GM21515 (cell line): ENCODE measurements at regions not wholly inside any gene's neighbourhood (a gene's known extent, or its start where the extent isn't known, plus 50 kb on each side); places are given as distances from the start of the nearest gene placed in this dataset.

Source experiments
- ATAC-seq: cut with Tn5 transposase; IDR thresholded peaks from one replicate; pipeline ENCODE4 v1.9.1; 2021; ENCODE audit not compliant: unreplicated experiment

- ATAC-seq, result no peak
Measured at GRCh38 chr6:103255132-103255531, 1604.6 kb downstream of the HACE1 start.

GRCh38 chr6:103236923-103237322 lies 1622.8 kb downstream of the HACE1 start:
- no peak for ATAC-seq

- no peak for ATAC-seq
Measured at GRCh38 chr6:103231181-103231580, 1628.5 kb downstream of the HACE1 start.

GRCh38 chr6:103215847-103216246 lies 1643.9 kb downstream of the HACE1 start:
- ATAC-seq, result no peak

- no peak for ATAC-seq
Measured at GRCh38 chr6:103210686-103211085, 1649.0 kb downstream of the HACE1 start.

GRCh38 chr6:103198386-103198785 lies 1661.3 kb downstream of the HACE1 start:
- no peak for ATAC-seq

- no peak for ATAC-seq
Measured at GRCh38 chr6:103193413-103193812, 1666.3 kb downstream of the HACE1 start.

GRCh38 chr6:103191391-103192093 lies 1668.2 kb downstream of the HACE1 start:
- ATAC-seq, result no peak

GRCh38 chr6:103184776-103185175 lies 1674.9 kb downstream of the HACE1 start:
- no peak for ATAC-seq

- ATAC-seq, result no peak
Measured at GRCh38 chr6:103183831-103184411, 1675.8 kb downstream of the HACE1 start.

- ATAC-seq, result no peak
Measured at GRCh38 chr6:103178193-103178592, 1681.5 kb downstream of the HACE1 start.

GRCh38 chr6:103177791-103178190 lies 1681.9 kb downstream of the HACE1 start:
- ATAC-seq, result no peak

- no peak for ATAC-seq
Measured at GRCh38 chr6:103175056-103175455, 1684.7 kb downstream of the HACE1 start.

- no peak for ATAC-seq
Measured at GRCh38 chr6:103167345-103168071, 1692.2 kb downstream of the HACE1 start.

GRCh38 chr6:103154779-103155572 lies 1704.7 kb downstream of the HACE1 start:
- no peak for ATAC-seq

- no peak for ATAC-seq
Measured at GRCh38 chr6:103153016-103153415, 1706.7 kb downstream of the HACE1 start.

GRCh38 chr6:103142902-103143301 lies 1716.8 kb downstream of the HACE1 start:
- ATAC-seq, result no peak

GRCh38 chr6:103140308-103141027 lies 1719.3 kb downstream of the HACE1 start:
- no peak for ATAC-seq

GRCh38 chr6:103139377-103139776 lies 1720.3 kb downstream of the HACE1 start:
- no peak for ATAC-seq

GRCh38 chr6:103124471-103124870 lies 1731.0 kb downstream of the GRIK2 start:
- no peak for ATAC-seq
